ENCODE measurements at regions not wholly inside any gene's neighbourhood (a gene's known extent, or its start where the extent isn't known, plus 50 kb on each side); places are given as distances from the start of the nearest gene placed in this dataset.

DNA sequence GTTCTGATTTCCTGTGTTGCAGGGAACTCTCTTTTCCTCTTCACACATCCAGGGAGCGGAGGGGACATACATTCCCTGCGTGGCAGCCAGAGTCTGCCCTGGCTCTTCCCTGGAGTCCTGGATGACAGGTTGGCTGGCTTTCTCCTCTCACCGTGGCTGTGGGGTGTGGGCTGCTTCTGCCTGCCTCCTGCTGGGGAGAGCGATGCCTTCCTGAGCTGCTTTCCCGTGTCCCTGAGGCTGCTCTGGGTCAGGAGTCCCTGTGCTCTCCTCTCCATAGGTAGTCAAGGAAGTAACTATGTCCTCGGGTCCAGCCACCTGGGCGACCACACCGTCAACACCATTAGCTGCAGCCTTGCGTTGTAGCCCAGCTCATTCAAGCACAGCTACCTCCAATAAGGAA, 451.7 kb downstream of the QKI start:
- TF ChIP-seq CEBPB (IDR thresholded peaks at IDR 0.05) (no peak), YY1 (IDR thresholded peaks at IDR 0.05; ENCODE audit: low read depth) (no peak), TAF1 (IDR thresholded peaks at IDR 0.05; ENCODE audit: low read depth) (no peak), EP300 (IDR thresholded peaks at IDR 0.05; ENCODE audit: borderline replicate concordance) (no peak), FOXM1 (IDR thresholded peaks at IDR 0.05; ENCODE audit: borderline replicate concordance, low read depth) (no peak), TEAD4 (IDR thresholded peaks at IDR 0.05) (no peak), ZBTB7A (IDR thresholded peaks at IDR 0.05; ENCODE audit: low read depth) (no peak), RAD21 (IDR thresholded peaks at IDR 0.05; ENCODE audit: low read depth) (no peak), USF1 (IDR thresholded peaks at IDR 0.05) (no peak), EGR1 (IDR thresholded peaks at IDR 0.05) (no peak), CREB1 (IDR thresholded peaks at IDR 0.05; ENCODE audit: low read depth) (no peak), TCF12 (IDR thresholded peaks at IDR 0.05; ENCODE audit: low read depth) (no peak)
- TF ChIP-seq, protein P1, sequence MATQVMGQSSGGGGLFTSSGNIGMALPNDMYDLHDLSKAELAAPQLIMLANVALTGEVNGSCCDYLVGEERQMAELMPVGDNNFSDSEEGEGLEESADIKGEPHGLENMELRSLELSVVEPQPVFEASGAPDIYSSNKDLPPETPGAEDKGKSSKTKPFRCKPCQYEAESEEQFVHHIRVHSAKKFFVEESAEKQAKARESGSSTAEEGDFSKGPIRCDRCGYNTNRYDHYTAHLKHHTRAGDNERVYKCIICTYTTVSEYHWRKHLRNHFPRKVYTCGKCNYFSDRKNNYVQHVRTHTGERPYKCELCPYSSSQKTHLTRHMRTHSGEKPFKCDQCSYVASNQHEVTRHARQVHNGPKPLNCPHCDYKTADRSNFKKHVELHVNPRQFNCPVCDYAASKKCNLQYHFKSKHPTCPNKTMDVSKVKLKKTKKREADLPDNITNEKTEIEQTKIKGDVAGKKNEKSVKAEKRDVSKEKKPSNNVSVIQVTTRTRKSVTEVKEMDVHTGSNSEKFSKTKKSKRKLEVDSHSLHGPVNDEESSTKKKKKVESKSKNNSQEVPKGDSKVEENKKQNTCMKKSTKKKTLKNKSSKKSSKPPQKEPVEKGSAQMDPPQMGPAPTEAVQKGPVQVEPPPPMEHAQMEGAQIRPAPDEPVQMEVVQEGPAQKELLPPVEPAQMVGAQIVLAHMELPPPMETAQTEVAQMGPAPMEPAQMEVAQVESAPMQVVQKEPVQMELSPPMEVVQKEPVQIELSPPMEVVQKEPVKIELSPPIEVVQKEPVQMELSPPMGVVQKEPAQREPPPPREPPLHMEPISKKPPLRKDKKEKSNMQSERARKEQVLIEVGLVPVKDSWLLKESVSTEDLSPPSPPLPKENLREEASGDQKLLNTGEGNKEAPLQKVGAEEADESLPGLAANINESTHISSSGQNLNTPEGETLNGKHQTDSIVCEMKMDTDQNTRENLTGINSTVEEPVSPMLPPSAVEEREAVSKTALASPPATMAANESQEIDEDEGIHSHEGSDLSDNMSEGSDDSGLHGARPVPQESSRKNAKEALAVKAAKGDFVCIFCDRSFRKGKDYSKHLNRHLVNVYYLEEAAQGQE (IDR thresholded peaks at IDR 0.05; ENCODE audit: low read depth) = no peak
- TF ChIP-seq, protein P2, sequence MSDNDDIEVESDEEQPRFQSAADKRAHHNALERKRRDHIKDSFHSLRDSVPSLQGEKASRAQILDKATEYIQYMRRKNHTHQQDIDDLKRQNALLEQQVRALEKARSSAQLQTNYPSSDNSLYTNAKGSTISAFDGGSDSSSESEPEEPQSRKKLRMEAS (IDR thresholded peaks at IDR 0.05) = no peak
